Activated T-cell treated with anti-CD3 and anti-CD28 coated beads, Interleukin-2, amount 50 U/mL, for 48 hours (primary cell): ENCODE measurements at regions not wholly inside any gene's neighbourhood (a gene's known extent, or its start where the extent isn't known, plus 50 kb on each side); places are given as distances from the start of the nearest gene placed in this dataset.
"Not testable (repeated sequence)": the region's sequence is repeated elsewhere in the genome, so short reads cannot be mapped to it uniquely, and the experiment has no call there.

ENCODE experiments used
- DNase-seq, 2 experiments: peaks; one replicate each; pipeline ENCODE4 v3.0.0-alpha.2; 2020

- DNase-seq: not testable (repeated sequence)
Observed at GRCh38 chr20:52302051-52302450, 110.5 kb upstream of the ZFP64 start.

DNA sequence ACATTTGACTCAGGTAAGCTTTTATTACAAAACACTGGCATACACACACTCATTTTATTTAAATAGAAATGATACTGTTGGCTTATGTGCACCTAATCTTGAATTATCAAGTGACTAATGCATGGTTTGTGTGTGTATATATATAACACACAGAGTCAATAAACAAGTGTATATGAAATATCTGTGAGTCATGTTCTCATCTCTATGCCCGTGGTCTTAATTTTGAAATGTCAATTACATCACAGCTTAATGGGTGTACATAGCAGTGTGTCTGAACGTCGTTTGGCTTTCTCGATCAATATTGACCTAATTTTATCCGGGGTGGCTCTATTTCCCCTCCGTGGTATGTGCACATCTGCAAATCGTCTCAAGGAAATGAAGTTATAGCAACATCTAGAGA is 104.0 kb upstream of the ZFP64 start:
- no peak for DNase-seq

DNA sequence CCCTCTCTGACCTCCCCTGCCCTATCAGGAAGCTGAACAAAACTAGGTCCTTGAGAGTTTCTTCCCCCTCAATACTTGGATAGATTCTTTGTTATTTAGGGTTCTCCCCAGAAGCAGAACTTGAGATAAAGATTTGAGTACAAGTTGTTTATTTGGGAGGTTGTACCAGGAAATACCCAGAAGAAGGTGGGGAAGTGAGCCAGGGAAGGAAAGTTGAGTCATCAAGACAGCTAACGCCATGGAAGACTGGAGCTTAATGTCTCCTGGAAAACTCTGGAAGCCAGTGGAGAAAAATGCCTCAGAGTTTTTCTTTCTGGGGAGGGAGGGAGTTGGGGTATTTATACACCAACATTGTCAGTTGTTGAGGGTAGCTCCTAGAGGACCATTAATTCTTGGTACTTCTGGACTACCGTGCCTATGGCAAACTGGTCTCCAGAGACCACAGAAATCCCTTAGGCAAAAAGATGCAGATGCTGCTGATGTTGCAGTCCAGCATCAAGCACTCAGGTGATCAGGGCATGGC is 102.6 kb upstream of the ZFP64 start:
- no peak for DNase-seq

DNA sequence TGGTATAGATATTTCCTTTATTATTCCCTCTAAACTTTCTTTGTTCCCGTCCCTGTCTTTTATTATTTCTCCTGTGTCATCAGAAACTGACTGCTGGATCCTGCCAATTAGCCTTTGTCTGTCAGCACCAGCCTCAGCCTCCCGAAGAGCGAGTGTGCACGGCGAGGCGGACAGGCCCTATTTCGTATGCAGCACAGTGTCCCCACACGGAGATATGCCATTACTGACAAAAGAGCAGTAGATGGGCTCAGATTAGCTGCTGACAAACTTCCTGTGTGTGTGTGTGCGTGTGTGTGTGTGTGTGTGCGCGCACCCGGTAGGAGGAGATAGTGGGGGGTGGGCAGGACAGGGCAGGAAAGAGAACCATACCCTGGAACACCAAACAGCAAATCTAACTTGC is 99.5 kb upstream of the ZFP64 start:
- no peak for DNase-seq

DNA sequence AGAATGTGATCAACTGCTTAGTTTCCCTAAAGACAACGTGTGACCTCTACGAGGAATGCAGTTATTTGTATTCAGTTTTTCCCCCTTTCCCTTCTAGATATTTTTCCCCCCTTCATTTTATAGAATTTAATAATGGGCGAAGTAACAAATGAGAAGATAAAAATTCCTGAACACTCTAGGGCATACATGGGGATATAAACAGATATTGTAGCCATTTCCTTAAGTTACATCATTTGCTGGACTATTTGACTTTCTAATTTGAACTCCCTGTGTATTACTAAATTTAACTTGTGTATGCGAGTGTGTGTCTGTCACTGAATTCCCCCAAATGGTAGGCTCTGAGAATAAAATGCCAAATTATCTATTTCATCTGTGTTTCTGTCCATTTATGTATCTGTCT is 99.0 kb upstream of the ZFP64 start:
- no peak for DNase-seq

- DNase-seq: no peak
Observed at GRCh38 chr20:52289956-52290565, 98.5 kb upstream of the ZFP64 start.

DNA sequence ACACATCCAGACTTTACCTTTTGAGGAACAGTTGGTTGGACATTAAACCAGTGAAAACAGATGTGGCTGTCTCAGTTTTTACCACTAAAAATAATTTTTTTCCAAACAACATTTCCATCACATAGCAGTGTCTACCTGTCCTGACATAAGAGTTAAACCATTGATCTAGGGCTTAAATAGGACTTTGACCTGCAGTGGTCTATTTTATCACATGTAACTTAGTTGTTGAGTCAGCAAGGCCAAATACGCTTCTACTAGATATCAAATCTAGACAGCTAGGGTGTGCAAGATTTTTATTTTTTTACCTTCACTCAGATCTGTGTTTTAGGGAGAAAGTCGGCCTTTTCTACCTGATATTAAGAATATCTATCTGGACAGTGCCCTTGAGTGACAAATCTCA is 88.8 kb upstream of the ZFP64 start:
- no peak for DNase-seq

DNA sequence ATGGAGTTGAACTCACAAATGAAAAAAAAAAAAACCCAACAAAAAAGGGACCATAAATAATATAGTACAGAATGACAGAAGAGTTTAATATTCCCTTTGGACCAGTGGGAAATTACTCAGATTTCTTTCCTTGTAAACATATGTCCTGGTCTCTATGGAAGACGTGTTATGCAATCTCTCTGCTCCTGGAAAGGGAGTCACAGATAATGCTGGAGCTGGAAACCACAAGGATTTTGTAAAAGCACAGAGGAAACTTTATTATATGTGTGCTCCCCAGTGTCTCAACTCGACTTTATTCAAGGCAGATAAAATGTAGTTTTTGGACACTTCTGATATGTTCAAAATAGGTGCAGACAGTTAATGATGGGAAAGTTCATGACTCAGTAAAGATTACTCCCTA is 88.1 kb upstream of the ZFP64 start:
- no peak for DNase-seq

- no peak for DNase-seq
Observed at GRCh38 chr20:52275181-52275691, 83.7 kb upstream of the ZFP64 start.

- no peak for DNase-seq
Observed at GRCh38 chr20:52270696-52271095, 79.1 kb upstream of the ZFP64 start.

GRCh38 chr20:52270001-52270606 is 78.5 kb upstream of the ZFP64 start:
- DNase-seq: no peak

DNA sequence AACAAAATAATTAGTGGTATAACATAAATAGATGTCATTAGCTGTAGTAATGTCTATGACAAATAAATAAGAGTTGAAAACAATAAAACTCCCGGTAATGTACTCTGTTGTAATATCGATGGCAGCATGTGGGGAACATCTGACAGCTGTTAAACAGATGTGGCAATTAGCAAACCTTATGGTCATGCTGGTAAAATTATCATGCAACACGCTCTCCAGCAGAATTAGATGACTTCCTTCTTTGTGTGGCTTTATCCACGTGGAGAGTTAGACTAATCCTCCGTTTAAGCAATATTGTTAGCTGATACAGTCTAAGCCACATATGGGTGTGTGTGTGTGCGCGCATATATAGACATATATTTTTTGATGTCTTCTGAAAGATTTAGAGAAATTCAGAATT is 77.7 kb upstream of the ZFP64 start:
- DNase-seq: no peak

DNA sequence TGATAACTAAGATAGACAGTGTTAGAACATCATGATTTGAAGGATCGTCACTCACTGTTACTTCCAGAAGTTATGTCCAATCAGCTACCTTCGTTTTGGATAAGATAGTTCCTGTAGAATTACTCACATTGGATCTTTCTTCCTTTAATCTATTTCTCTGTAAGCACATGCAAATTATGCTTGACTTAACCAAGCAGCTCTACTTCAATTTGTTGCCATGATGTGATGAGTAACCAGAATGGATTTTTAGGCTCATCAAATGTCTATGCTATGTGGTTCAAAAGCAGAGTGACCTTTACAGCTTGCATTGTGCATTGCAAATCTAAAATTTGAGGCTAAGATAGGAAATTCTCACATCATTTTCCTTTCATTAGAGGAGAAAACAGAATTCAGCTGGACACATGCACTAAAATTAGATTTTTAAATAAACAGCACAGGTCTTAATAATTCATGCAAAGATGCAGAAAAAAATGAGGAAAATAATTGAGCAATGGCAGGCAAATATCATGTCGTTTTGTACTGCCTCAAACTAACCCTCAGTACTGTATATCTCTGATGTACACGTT is 76.7 kb upstream of the ZFP64 start:
- no peak for DNase-seq

DNA sequence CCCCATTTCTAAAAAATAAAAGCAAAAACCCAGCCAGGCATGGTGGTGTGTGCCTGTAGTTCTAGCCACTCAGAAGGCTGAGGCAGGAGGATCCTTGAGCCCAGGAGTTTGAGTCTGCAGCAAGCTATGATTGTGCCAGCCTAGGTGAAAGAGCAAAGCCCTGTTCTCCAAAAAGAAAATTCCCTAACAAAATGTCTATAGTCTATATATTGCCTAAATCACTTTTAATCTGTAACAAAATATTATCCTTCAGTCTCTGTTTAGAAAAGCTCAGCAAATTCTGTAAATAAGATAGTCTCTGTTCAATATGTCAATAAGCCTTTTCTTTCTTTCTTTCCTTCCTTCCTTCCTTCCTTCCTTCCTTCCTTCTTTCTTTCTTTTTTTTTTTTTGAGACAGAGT is 75.8 kb upstream of the ZFP64 start:
- DNase-seq: no peak

DNA sequence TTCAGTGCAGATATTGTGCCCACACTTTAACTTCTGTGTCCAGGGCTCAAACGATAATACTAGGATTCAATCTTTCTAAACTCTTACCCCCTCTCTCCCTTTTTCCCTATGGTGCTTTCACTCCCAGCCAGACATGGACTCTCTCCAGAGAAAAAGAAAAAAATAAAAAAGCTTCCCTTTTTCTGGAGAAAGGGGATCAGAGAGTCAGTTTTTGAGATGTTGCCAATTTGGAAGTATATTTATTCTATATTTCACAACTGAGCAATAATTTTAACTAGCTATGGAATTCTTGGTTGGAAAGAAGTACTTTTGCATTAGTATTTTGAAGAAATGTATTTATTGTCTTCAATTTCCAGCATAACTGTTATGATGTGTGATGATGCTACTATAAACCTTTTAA is 72.2 kb upstream of the ZFP64 start:
- no peak for DNase-seq

GRCh38 chr20:52261792-52262191 is 70.2 kb upstream of the ZFP64 start:
- no peak for DNase-seq

DNA sequence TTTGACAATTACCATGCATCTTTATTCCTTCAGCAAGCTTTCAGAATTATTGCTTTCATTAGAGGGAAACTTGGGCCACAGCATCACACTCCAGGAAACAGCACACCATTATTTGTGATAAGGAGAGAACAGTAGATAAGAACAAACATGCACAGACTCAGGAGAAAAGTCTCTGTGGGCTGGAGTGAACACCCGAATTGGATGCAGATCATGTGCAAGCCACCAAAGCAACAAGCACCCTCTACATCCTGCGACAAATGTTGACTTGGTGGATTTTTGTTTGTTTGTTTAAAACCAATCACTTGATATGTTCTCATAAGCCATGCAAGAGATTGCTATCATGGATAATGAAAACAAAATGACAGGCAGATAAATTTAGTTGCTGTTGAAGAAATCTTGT is 67.7 kb upstream of the ZFP64 start:
- DNase-seq: no peak

DNA sequence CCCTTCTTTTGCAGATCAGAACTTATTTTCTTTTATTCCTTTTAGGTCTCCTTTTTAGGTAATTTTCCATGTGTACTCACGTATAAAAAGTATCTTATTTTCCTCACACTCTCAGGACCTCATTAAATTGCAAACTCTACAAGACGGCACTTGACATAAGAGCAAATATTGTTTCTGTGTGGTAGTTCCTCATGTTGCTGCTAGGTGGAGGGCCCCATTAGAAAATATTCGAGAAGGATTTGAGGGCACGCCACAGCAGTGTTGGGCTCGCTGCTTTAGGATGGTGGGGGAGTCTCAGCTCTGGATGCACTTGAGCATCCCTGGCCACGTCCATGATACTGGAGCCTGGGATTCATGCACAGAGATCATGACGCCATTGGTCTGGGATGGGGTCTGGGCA is 64.9 kb upstream of the ZFP64 start:
- no peak for DNase-seq

DNA sequence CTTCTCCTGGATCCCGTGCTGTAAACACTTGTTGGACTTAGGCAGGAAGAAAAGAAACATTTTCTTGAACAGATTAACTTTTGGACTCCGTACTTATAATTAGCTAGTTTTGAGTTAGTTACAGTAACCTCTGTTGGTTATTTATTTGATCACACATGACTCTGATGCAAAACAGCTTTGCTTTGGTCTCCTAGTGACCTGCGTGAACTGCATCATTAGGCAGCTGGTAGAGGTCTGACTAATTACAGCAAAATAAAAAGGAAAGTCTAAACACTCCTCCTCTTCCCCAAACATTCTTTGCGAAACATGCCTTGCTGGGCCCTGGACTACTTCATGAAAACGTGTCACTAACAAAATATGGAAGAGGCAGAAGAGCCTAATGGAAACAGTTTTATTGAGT is 61.1 kb upstream of the ZFP64 start:
- DNase-seq: no peak

- no peak for DNase-seq
Observed at GRCh38 chr20:52251827-52252226, 60.2 kb upstream of the ZFP64 start.

DNA sequence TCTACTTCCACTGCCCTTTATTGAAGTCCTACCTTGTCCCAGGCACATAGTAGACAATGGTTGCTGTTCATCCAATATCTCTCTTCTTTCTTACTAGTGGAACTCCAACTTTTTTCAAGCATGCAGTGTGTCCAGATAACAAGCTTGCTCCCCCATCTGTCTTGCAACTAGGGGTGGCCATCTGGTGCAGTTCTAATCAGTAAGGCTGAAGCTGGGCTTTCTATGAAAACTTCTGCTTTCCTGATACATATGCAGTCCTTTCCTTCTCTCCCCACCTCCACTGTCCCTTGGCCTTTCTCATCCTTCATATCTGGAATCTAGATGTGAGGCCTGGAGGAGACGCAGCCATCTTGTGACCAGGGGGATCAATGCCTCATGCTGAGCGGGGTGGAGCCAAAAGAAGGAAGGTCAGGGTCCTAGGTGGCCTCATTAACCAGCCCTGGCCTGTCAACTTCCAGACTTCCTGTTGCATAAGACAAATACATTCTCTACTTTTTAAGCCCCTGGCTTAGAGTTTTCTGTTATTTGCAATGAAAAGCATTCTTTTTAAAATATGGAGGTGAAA is 59.6 kb upstream of the ZFP64 start:
- DNase-seq: no peak

GRCh38 chr20:52247548-52247947 is 56.0 kb upstream of the ZFP64 start:
- no peak for DNase-seq

GRCh38 chr20:52246366-52246765 is 54.8 kb upstream of the ZFP64 start:
- no peak for DNase-seq

DNA sequence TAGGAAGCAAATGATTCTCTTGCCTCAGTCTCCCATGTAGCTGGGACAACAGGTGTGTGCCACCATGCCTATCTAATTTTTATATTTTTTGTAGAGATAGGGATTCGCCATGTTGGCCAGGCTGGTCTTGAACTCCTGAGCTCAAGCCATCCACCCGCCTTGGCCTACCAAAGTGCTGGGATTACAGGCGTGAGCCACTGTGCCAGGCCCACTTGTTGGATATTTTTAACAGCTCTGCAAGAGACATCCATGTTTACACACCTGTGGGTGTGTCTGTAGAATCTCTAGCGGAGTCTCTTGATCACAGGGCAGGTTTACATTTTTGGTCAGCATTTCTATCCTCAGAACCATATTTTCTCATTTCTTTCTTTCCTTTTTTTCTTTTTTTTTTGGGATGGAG is 53.1 kb upstream of the ZFP64 start:
- DNase-seq: no peak
